MM.1S (cell line): ENCODE measurements at regions not wholly inside any gene's neighbourhood (a gene's known extent, or its start where the extent isn't known, plus 50 kb on each side); places are given as distances from the start of the nearest gene placed in this dataset.

ENCODE experiments used
- CTCF ChIP-seq: fragments of 300-600 bp; sonication (generic); IDR thresholded peaks from 2 replicates; pipeline ENCODE4 v1.5.1; 2016; ENCODE audit warnings: antibody characterized with exemption, low read length, mixed read lengths
- EZH2 ChIP-seq: fragments of 300-600 bp; sonication (generic); optimal IDR thresholded peaks from 2 replicates; pipeline ENCODE3; 2017; ENCODE audit warnings: low read depth, mild to moderate bottlenecking, antibody characterized with exemption, low read length, mixed read lengths
- EZH2phosphoT487 ChIP-seq: fragments of 300-600 bp; sonication (generic); IDR thresholded peaks from 2 replicates; pipeline ENCODE4 v1.6.1; 2018; ENCODE audit warnings: antibody characterized with exemption, low read length

- TF ChIP-seq EZH2phosphoT487 (no peak), CTCF (no peak), EZH2 (no peak)
Measured at GRCh38 chr14:104421892-104422828, 157.4 kb upstream of the C14orf180 start.
